GM10266 (cell line): ENCODE measurements at regions not wholly inside any gene's neighbourhood (a gene's known extent, or its start where the extent isn't known, plus 50 kb on each side); places are given as distances from the start of the nearest gene placed in this dataset.

Source experiments
- DNase-seq: peaks from one replicate; pipeline ENCODE4 v3.0.0; 2012; ENCODE audit errors: extremely low spot score
- CTCF ChIP-seq: IDR thresholded peaks from 2 replicates; pipeline ENCODE4 v1.5.1; 2012; ENCODE audit warnings: mild to moderate bottlenecking, low read depth; ENCODE audit not compliant: control insufficient read depth, insufficient read depth; ENCODE audit errors: missing control alignments

- DNase-seq = no peak
- TF ChIP-seq CTCF = no peak
These were observed 59.6 kb downstream of the ARL6IP4 start for GRCh38 chr12:123040106-123040505.

DNA sequence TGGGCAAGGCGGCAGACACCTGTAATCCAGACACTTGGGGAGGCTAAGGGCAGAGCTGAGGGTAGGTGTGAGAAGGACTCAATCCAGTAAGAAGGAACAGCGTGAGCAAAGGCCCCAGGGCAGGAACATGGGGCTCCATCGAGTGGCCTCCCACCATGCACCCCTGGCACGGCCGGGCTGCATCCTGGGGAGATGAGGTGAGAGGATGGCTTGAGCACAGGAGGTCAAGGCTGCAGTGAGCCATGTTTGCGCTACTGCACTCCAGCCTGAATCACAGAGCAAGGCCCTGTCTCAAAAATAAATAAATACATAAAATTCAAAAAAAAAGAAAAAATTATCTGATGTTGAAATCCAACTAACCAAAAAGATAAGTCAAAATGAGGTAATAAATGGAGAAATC, 58.5 kb downstream of the ARL6IP4 start:
- no peak for DNase-seq
- TF ChIP-seq CTCF = no peak

DNA sequence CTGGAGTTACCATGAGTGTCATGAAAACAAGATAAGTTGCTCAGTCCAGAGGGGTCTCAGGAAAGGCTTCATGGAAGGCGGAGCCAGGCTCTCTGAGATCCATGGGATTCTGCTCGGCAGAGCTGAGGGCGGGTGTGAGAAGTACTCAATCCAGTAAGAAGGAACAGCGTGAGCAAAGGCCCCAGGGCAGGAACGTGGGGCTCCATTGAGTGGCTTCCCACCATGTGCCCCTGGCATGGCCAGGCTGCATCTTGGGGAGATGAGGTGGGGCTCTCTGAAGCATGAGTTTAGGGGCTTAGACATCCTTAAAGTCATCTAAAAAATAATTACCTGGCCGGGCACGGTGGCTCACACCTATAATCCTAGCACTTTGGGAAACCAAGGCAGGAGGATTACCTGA, 58.0 kb downstream of the ARL6IP4 start:
- no peak for DNase-seq

DNA sequence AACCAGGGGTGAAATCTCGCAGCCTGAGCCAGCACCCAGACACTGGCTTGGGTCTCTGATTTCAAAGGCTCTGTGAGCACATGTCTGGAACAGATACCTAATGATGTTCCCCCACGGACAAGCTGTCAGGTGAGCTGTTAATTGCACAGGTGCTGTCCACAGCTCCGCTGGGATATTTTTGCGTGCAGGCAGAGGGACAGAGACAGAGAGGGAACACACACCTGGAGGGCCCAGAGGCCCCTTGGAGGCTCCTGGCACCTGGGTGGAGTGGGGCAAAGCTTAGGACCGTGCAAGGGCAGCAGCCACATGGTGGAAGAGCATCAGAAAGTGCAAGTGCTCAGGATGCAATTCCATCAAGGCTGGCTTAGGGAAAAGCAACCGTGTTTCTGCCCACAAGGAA, 57.3 kb downstream of the ARL6IP4 start:
- TF ChIP-seq CTCF = no peak
- no peak for DNase-seq

More for the DNA sequence above, 58.0 kb downstream of the ARL6IP4 start:
- TF ChIP-seq CTCF = no peak

DNA sequence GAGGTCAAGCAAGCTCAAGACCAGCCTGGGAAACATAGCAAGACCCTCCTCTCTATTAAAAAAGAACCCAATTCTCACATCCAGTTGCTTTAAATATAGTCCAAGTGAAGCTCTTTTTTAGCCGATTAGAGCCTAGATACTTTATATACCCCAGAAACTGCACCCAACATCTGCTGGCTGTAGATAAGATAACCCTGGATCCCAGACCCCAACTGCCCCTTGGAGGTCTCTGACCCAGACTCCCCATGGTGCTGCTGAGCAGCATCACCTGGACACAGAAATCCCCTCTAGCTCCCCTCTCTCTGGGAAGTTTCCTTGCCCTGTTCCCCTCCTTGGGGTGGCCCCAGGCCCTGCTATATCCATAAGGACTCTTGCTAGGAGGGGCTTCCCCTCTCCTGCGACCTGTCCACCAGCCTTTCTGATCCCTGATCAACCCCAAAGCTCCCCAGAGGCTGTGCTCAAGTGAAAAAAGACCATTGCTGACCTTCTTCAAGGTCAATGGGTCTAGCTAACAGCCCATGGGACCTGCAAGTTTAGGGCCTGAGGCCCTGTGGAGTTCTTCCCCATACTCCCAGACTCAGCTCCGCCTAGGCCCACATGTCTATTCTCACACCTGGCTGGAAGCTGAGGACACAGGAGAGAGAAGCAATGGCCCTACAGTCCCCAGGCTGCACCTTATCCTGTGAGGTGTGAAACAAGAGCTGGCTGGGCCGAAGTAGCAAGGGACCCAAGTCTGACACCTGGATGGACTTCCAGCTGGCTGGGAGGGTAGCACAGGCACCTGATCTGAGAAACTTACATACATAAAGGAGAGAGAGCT, 56.2 kb downstream of the ARL6IP4 start:
- no peak for DNase-seq
- no peak for TF ChIP-seq CTCF

- DNase-seq = no peak
- TF ChIP-seq CTCF = no peak
These were observed 55.4 kb downstream of the ARL6IP4 start for GRCh38 chr12:123035841-123036240.

- TF ChIP-seq CTCF = no peak
- no peak for DNase-seq
These were observed 54.4 kb downstream of the ARL6IP4 start for GRCh38 chr12:123034865-123035264.
